Fibroblast of lung (primary cell): ENCODE measurements at regions not wholly inside any gene's neighbourhood (a gene's known extent, or its start where the extent isn't known, plus 50 kb on each side); places are given as distances from the start of the nearest gene placed in this dataset.

Source experiments
- DNase-seq, 2 donors: peaks; one replicate each; pipeline versions ENCODE4 v3.0.0 to v3.0.0-alpha.2; 2010; ENCODE audit warnings: low read depth in 2 of 2
- H2AFZ ChIP-seq: 2 replicates; pipeline ENCODE4 v1.5.1; 2012; ENCODE audit warnings: low read length, control low read depth, inconsistent platforms
- H3K27ac ChIP-seq: 2 replicates; pipeline ENCODE4 v1.5.1; 2011; ENCODE audit warnings: low read length, control low read depth; ENCODE audit not compliant: insufficient read depth
- H3K27me3 ChIP-seq: 2 replicates; pipeline ENCODE4 v1.5.1; 2011; ENCODE audit warnings: mild to moderate bottlenecking, low read length; ENCODE audit not compliant: control insufficient read depth, insufficient read depth
- H3K36me3 ChIP-seq: 2 replicates; pipeline ENCODE4 v1.5.1; 2011; ENCODE audit warnings: low read length; ENCODE audit not compliant: control insufficient read depth, insufficient read depth
- H3K4me1 ChIP-seq: 2 replicates; pipeline ENCODE4 v1.5.1; 2011; ENCODE audit warnings: low read length; ENCODE audit not compliant: control insufficient read depth, insufficient read depth; ENCODE audit errors: extremely low read depth
- H3K4me2 ChIP-seq: 2 replicates; pipeline ENCODE4 v1.5.1; 2011; ENCODE audit warnings: low read length, control low read depth; ENCODE audit not compliant: insufficient read depth; ENCODE audit errors: extremely low read depth
- H3K4me3 ChIP-seq, 4 experiments: fragments of 200-600 bp in 1 of 4; sonication (generic) in 1 of 4; replicated peaks in 1 of 4; 2 replicates each; pipeline ENCODE4 v1.5.1; 2011 to 2016; ENCODE audit warnings: low read length in 4 of 4, low read depth in 3 of 4, mild to moderate bottlenecking in 3 of 4, control low read depth in 2 of 4, inconsistent platforms in 1 of 4, mixed read lengths in 1 of 4; ENCODE audit not compliant: insufficient read depth in 1 of 4; ENCODE audit errors: control extremely low read depth in 1 of 4
- H3K79me2 ChIP-seq: 2 replicates; pipeline ENCODE4 v1.5.1; 2012; ENCODE audit warnings: mild to moderate bottlenecking, low read length, inconsistent platforms; ENCODE audit not compliant: control insufficient read depth, insufficient read depth
- H3K9ac ChIP-seq: 2 replicates; pipeline ENCODE4 v1.5.1; 2011; ENCODE audit warnings: mild to moderate bottlenecking, low read length, control low read depth; ENCODE audit not compliant: insufficient read depth
- H3K9me3 ChIP-seq: 2 replicates; pipeline ENCODE4 v1.5.1; 2012; ENCODE audit warnings: low read depth, low read length; ENCODE audit not compliant: control insufficient read depth, insufficient read depth
- H4K20me1 ChIP-seq: 2 replicates; pipeline ENCODE4 v1.5.1; 2011; ENCODE audit warnings: low read length; ENCODE audit not compliant: control insufficient read depth, insufficient read depth; ENCODE audit errors: extremely low read depth
- CTCF ChIP-seq, 2 donors: IDR thresholded peaks in 1 of 2; conservative IDR thresholded peaks in 1 of 2; 1 replicate in 1 of 2; 2 replicates in 1 of 2; pipeline ENCODE4 v1.5.1; 2011 to 2012; ENCODE audit warnings: low read length in 2 of 2, control low read depth in 1 of 2, inconsistent platforms in 1 of 2, low read depth in 1 of 2, mild to moderate bottlenecking in 1 of 2
- EZH2 ChIP-seq: IDR thresholded peaks from 2 replicates; pipeline ENCODE4 v1.5.1; 2012; ENCODE audit warnings: low read length, control low read depth, mild to moderate bottlenecking; ENCODE audit errors: missing control alignments

- Histone ChIP-seq H3K9me3 (no peaks in the 10 kb centered on the region), H2AFZ (no peak overlapping the region), H3K4me2 (no peak overlapping the region), H3K27me3 (no peaks in the 10 kb centered on the region), H3K4me1 (peaks cover 4% of the 10 kb centered on the region), H3K9ac (no peak overlapping the region), H3K36me3 (no peaks in the 10 kb centered on the region), H3K79me2 (no peaks in the 10 kb centered on the region), H3K4me3 (no peak overlapping the region), H4K20me1 (no peaks in the 10 kb centered on the region), H3K27ac (no peak overlapping the region)
- DNase-seq: no peak
- TF ChIP-seq CTCF (conservative IDR thresholded peaks at IDR 0.05 in 1 of 2, IDR thresholded peaks at IDR 0.05 in 1 of 2; ENCODE audit: low read depth in 1 of 2, low read length in 2 of 2): no peak
- no peak for TF ChIP-seq EZH2
These were observed 66.3 kb upstream of the STX18 start for GRCh38 chr4:4608214-4608537.

DNA sequence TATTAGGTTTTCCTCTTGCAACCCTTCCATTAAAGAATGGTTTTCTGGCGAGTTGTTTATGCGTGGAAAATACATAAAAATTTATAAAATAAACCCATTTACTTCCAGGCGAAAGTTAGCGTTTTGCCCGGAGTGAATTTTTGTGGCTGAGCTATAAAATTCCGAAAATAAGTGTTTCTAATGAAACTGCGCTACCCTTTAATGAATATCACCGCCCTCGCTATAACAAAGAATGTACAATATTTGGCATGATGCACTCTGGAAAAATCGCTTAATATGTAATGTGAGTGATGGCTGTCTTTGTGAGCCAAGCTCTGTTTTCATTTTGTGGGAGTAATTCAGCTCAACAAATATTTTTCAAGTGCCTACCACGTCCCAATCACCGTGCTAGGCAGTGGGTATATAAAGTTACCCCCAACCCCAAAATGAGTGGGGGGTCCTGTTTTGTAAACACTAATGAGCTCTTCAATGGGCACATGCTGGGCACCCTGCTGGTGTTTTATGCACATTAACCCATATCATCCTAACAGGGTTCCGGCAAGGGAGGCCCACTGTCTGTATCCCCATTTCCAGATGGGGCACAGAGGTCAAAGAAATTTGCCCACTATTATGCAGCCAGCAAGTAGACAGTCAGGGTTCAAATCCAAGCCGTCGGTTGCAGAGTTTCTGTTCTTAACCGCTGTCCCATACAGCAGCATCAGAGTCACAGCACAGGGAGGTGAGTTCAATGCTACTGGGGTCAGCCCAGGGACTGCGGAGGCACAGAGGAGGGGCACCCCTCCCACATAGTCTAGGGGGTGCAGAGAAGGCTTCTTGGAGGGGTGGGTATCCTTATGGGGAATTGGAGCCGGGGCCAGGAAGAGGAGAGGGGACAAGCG, 65.7 kb upstream of the STX18 start:
- no peak overlapping the region for H3K4me2 ChIP-seq

GRCh38 chr4:4606321-4606720, 64.5 kb upstream of the STX18 start:
- peaks cover 4% of the 10 kb centered on the region for H3K4me1 ChIP-seq
- TF ChIP-seq EZH2 (no peak), CTCF (conservative IDR thresholded peaks at IDR 0.05 in 1 of 2, IDR thresholded peaks at IDR 0.05 in 1 of 2; ENCODE audit: low read depth in 1 of 2, low read length in 2 of 2) (no peak)
- no peak overlapping the region for H3K4me2 ChIP-seq
- H3K27me3 ChIP-seq: no peaks in the 10 kb centered on the region
- H3K27ac ChIP-seq: no peak overlapping the region
- no peak overlapping the region for H3K4me3 ChIP-seq
- no peaks in the 10 kb centered on the region for H3K79me2 ChIP-seq
- H3K36me3 ChIP-seq: no peaks in the 10 kb centered on the region
- H3K9me3 ChIP-seq: no peaks in the 10 kb centered on the region
- peak; percentile 38 to 45 for DNase-seq
- H3K9ac ChIP-seq: no peak overlapping the region
- no peaks in the 10 kb centered on the region for H4K20me1 ChIP-seq
- H2AFZ ChIP-seq: no peak overlapping the region

More for the DNA sequence above, 65.7 kb upstream of the STX18 start:
- Histone ChIP-seq H3K4me3 (no peak overlapping the region), H3K27me3 (no peaks in the 10 kb centered on the region), H3K9me3 (no peaks in the 10 kb centered on the region), H2AFZ (no peak overlapping the region), H3K79me2 (no peaks in the 10 kb centered on the region), H3K27ac (no peak overlapping the region), H3K4me1 (peaks cover 4% of the 10 kb centered on the region), H3K36me3 (no peaks in the 10 kb centered on the region), H3K9ac (no peak overlapping the region), H4K20me1 (no peaks in the 10 kb centered on the region)
- TF ChIP-seq CTCF (conservative IDR thresholded peaks at IDR 0.05 in 1 of 2, IDR thresholded peaks at IDR 0.05 in 1 of 2; ENCODE audit: low read depth in 1 of 2, low read length in 2 of 2) (no peak), EZH2 (no peak)
- no peak for DNase-seq
